GM23338 (cell line): ENCODE measurements at regions not wholly inside any gene's neighbourhood (a gene's known extent, or its start where the extent isn't known, plus 50 kb on each side); places are given as distances from the start of the nearest gene placed in this dataset.

Experiments used
- ATAC-seq: fragments of 200-7000 bp; cut with Tn5 transposase; 3 replicates; pipeline ENCODE4 v1.9.1; 2020
- DNase-seq: peaks from one replicate; pipeline ENCODE4 v3.0.0-alpha.2; 2015; ENCODE audit warnings: low spot score
- H2AFZ ChIP-seq: fragments of 200-600 bp; sonication (generic); 2 replicates; pipeline ENCODE4 v1.8.0; 2016; ENCODE audit warnings: antibody characterized with exemption, mild to moderate bottlenecking, moderate library complexity
- H3F3A ChIP-seq: fragments of 200-600 bp; sonication (generic); replicated peaks from 2 replicates; pipeline ENCODE4 v1.8.0; 2017; ENCODE audit warnings: antibody characterized with exemption, mixed run types, low read depth
- H3K27ac ChIP-seq: fragments of 200-600 bp; sonication (generic); 2 replicates; pipeline ENCODE4 v1.6.1; 2016; ENCODE audit warnings: low read depth
- H3K27me3 ChIP-seq: fragments of 200-600 bp; sonication (generic); 2 replicates; pipeline ENCODE4 v1.8.0; 2016; ENCODE audit warnings: mild to moderate bottlenecking, mixed run types, moderate library complexity; ENCODE audit not compliant: insufficient read depth
- H3K36me3 ChIP-seq: fragments of 200-600 bp; sonication (generic); 2 replicates; pipeline ENCODE4 v1.8.0; 2016; ENCODE audit warnings: mild to moderate bottlenecking; ENCODE audit not compliant: insufficient read depth
- H3K4me1 ChIP-seq: fragments of 200-600 bp; sonication (generic); 2 replicates; pipeline ENCODE4 v1.8.0; 2016; ENCODE audit warnings: mild to moderate bottlenecking, moderate library complexity; ENCODE audit not compliant: insufficient read depth
- H3K4me2 ChIP-seq: fragments of 200-600 bp; sonication (generic); 2 replicates; pipeline ENCODE4 v1.7.1; 2017; ENCODE audit warnings: mixed run types
- H3K4me3 ChIP-seq: fragments of 200-600 bp; sonication (generic); 2 replicates; pipeline ENCODE4 v1.6.1; 2016; ENCODE audit warnings: mixed run types
- H3K79me2 ChIP-seq: fragments of 200-600 bp; sonication (generic); replicated peaks from 2 replicates; pipeline ENCODE4 v1.8.0; 2017; ENCODE audit warnings: mild to moderate bottlenecking; ENCODE audit not compliant: insufficient read depth
- H3K9me2 ChIP-seq: fragments of 200-600 bp; sonication (generic); 2 replicates; pipeline ENCODE4 v1.8.0; 2017; ENCODE audit not compliant: insufficient read depth
- H4K20me1 ChIP-seq: fragments of 200-600 bp; sonication (generic); replicated peaks from 2 replicates; pipeline ENCODE4 v1.8.0; 2017; ENCODE audit warnings: mild to moderate bottlenecking; ENCODE audit not compliant: insufficient read depth
- H3K27ac Mint-ChIP-seq: 2 replicates; pipeline ENCODE4 v1.8.0; 2020; ENCODE audit warnings: inconsistent platforms, mild to moderate bottlenecking, moderate library complexity, mixed read lengths
- H3K27me3 Mint-ChIP-seq: 3 replicates; pipeline ENCODE4 v1.8.0; 2022; ENCODE audit warnings: low read depth, mild to moderate bottlenecking, moderate library complexity, mixed read lengths, inconsistent platforms; ENCODE audit not compliant: insufficient read depth, poor library complexity
- H3K36me3 Mint-ChIP-seq: 3 replicates; pipeline ENCODE4 v1.8.0; 2021; ENCODE audit warnings: low read depth, mild to moderate bottlenecking, inconsistent platforms, moderate library complexity, mixed read lengths
- H3K4me1 Mint-ChIP-seq: 3 replicates; pipeline ENCODE4 v1.8.0; 2020; ENCODE audit warnings: mild to moderate bottlenecking, inconsistent platforms, mixed read lengths
- H3K4me3 Mint-ChIP-seq: 3 replicates; pipeline ENCODE4 v1.8.0; 2021; ENCODE audit warnings: moderate library complexity, mild to moderate bottlenecking, inconsistent platforms, mixed read lengths
- H3K9me3 Mint-ChIP-seq: 3 replicates; pipeline ENCODE4 v1.8.0; 2020; ENCODE audit warnings: moderate library complexity, mild to moderate bottlenecking, inconsistent platforms, mixed read lengths
- CREB1 ChIP-seq: fragments of 250-450 bp; sonication (Bioruptor Pico); IDR thresholded peaks from 2 replicates; pipeline ENCODE4 v1.5.0; 2020; ENCODE audit warnings: low read depth, mild to moderate bottlenecking, moderate library complexity
- EZH2 ChIP-seq: fragments of 200-600 bp; sonication (generic); IDR thresholded peaks from one replicate; pipeline ENCODE4 v1.8.0; 2017; ENCODE audit warnings: antibody characterized with exemption, mild to moderate bottlenecking, low read depth; ENCODE audit not compliant: unreplicated experiment
- EZH2phosphoT487 ChIP-seq: fragments of 200-600 bp; sonication (generic); IDR thresholded peaks from one replicate; pipeline ENCODE4 v1.8.1; 2018; ENCODE audit warnings: antibody characterized with exemption; ENCODE audit not compliant: unreplicated experiment
- JUNB ChIP-seq: IDR thresholded peaks from one replicate; pipeline ENCODE4 v1.6.1; 2016; ENCODE audit warnings: antibody characterized with exemption; ENCODE audit not compliant: unreplicated experiment
- NANOG ChIP-seq: IDR thresholded peaks from 2 replicates; pipeline ENCODE4 v1.6.1; 2016; ENCODE audit warnings: antibody characterized with exemption, borderline replicate concordance
- POLR2AphosphoS5 ChIP-seq: IDR thresholded peaks from 2 replicates; pipeline ENCODE4 v1.6.1; 2016; ENCODE audit warnings: antibody characterized with exemption, low read depth
- STAT1 ChIP-seq: IDR thresholded peaks from one replicate; pipeline ENCODE4 v1.6.1; 2016; ENCODE audit warnings: antibody characterized with exemption; ENCODE audit not compliant: unreplicated experiment
- ZNF114 ChIP-seq: fragments of 250-450 bp; sonication (Bioruptor Pico); IDR thresholded peaks from 2 replicates; pipeline ENCODE4 v1.5.0; 2020; ENCODE audit warnings: mild to moderate bottlenecking, moderate library complexity
- ZNF331 ChIP-seq: fragments of 250-450 bp; sonication (Bioruptor Pico); IDR thresholded peaks from 2 replicates; pipeline ENCODE4 v1.5.0; 2020; ENCODE audit warnings: low read depth, mild to moderate bottlenecking, moderate library complexity
- TF ChIP-seq, protein P1 (sequence below), 2 experiments: fragments of 200-600 bp in 1 of 2; sonication (generic) in 1 of 2; conservative IDR thresholded peaks; 2 replicates each; pipeline versions ENCODE4 v1.5.1 to v1.6.1; 2016 to 2017; ENCODE audit warnings: antibody characterized with exemption in 2 of 2, low read depth in 2 of 2, mild to moderate bottlenecking in 2 of 2, moderate library complexity in 1 of 2
- TF ChIP-seq, protein P2 (sequence below): IDR thresholded peaks from 2 replicates; pipeline ENCODE4 v1.6.1; 2016; ENCODE audit warnings: antibody characterized with exemption
- TF ChIP-seq, protein P3 (sequence below): IDR thresholded peaks from one replicate; pipeline ENCODE4 v1.6.1; 2018; ENCODE audit warnings: antibody characterized with exemption; ENCODE audit not compliant: unreplicated experiment
- TF ChIP-seq, protein P4 (sequence below): fragments of 250-450 bp; sonication (Bioruptor Pico); IDR thresholded peaks from 2 replicates; pipeline ENCODE4 v1.5.0; 2020; ENCODE audit warnings: mild to moderate bottlenecking, moderate library complexity

DNA sequence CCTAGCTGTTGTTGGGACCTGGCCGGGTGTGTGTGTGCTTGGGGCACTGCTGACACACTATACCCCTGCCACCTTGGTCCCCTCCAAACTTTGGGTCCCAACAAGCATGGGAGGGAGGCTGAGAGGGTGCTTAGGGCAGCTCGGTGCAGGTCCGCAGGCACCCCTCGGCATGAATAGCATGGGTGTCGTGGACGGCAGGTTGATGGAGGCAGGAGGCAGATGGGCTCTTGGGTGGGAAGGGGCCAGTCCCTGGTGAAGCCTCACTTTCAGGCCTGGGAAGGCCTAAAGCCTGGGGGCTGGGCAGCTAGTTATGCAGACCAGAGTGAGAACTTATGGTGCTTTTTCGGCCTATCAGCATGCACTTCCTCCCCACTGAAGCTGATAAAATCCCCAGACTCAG lies 164.2 kb downstream of the CDH19 start:
- Mint-ChIP-seq H3K27ac (no peak overlapping the region), H3K36me3 (no peaks in the 10 kb centered on the region), H3K27me3 (no peaks in the 10 kb centered on the region), H3K9me3 (peaks cover 3% of the 10 kb centered on the region; the same call in 1 of the 3 replicates), H3K4me3 (no peak overlapping the region), H3K4me1 (no peaks in the 10 kb centered on the region)
- H3K27ac ChIP-seq: no peak overlapping the region
- no peaks in the 10 kb centered on the region for H3K27me3 ChIP-seq
- H3K9me2 ChIP-seq: no peaks in the 10 kb centered on the region
- no peak for ATAC-seq
- no peak overlapping the region for H3K4me2 ChIP-seq
- TF ChIP-seq STAT1 (no peak), ZNF114 (CRISPR knock-in tag) (no peak), CREB1 (CRISPR knock-in tag) (no peak), ZNF331 (CRISPR knock-in tag) (no peak), POLR2AphosphoS5 (no peak), NANOG (no peak), JUNB (no peak), EZH2 (no peak), EZH2phosphoT487 (no peak)
- TF ChIP-seq, protein P1, sequence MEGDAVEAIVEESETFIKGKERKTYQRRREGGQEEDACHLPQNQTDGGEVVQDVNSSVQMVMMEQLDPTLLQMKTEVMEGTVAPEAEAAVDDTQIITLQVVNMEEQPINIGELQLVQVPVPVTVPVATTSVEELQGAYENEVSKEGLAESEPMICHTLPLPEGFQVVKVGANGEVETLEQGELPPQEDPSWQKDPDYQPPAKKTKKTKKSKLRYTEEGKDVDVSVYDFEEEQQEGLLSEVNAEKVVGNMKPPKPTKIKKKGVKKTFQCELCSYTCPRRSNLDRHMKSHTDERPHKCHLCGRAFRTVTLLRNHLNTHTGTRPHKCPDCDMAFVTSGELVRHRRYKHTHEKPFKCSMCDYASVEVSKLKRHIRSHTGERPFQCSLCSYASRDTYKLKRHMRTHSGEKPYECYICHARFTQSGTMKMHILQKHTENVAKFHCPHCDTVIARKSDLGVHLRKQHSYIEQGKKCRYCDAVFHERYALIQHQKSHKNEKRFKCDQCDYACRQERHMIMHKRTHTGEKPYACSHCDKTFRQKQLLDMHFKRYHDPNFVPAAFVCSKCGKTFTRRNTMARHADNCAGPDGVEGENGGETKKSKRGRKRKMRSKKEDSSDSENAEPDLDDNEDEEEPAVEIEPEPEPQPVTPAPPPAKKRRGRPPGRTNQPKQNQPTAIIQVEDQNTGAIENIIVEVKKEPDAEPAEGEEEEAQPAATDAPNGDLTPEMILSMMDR (conservative IDR thresholded peaks at IDR 0.05; ENCODE audit: low read depth in 2 of 2): no peak
- TF ChIP-seq, protein P2, sequence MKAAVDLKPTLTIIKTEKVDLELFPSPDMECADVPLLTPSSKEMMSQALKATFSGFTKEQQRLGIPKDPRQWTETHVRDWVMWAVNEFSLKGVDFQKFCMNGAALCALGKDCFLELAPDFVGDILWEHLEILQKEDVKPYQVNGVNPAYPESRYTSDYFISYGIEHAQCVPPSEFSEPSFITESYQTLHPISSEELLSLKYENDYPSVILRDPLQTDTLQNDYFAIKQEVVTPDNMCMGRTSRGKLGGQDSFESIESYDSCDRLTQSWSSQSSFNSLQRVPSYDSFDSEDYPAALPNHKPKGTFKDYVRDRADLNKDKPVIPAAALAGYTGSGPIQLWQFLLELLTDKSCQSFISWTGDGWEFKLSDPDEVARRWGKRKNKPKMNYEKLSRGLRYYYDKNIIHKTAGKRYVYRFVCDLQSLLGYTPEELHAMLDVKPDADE: no peak
- TF ChIP-seq, protein P3, sequence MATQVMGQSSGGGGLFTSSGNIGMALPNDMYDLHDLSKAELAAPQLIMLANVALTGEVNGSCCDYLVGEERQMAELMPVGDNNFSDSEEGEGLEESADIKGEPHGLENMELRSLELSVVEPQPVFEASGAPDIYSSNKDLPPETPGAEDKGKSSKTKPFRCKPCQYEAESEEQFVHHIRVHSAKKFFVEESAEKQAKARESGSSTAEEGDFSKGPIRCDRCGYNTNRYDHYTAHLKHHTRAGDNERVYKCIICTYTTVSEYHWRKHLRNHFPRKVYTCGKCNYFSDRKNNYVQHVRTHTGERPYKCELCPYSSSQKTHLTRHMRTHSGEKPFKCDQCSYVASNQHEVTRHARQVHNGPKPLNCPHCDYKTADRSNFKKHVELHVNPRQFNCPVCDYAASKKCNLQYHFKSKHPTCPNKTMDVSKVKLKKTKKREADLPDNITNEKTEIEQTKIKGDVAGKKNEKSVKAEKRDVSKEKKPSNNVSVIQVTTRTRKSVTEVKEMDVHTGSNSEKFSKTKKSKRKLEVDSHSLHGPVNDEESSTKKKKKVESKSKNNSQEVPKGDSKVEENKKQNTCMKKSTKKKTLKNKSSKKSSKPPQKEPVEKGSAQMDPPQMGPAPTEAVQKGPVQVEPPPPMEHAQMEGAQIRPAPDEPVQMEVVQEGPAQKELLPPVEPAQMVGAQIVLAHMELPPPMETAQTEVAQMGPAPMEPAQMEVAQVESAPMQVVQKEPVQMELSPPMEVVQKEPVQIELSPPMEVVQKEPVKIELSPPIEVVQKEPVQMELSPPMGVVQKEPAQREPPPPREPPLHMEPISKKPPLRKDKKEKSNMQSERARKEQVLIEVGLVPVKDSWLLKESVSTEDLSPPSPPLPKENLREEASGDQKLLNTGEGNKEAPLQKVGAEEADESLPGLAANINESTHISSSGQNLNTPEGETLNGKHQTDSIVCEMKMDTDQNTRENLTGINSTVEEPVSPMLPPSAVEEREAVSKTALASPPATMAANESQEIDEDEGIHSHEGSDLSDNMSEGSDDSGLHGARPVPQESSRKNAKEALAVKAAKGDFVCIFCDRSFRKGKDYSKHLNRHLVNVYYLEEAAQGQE: no peak
- TF ChIP-seq, protein P4, sequence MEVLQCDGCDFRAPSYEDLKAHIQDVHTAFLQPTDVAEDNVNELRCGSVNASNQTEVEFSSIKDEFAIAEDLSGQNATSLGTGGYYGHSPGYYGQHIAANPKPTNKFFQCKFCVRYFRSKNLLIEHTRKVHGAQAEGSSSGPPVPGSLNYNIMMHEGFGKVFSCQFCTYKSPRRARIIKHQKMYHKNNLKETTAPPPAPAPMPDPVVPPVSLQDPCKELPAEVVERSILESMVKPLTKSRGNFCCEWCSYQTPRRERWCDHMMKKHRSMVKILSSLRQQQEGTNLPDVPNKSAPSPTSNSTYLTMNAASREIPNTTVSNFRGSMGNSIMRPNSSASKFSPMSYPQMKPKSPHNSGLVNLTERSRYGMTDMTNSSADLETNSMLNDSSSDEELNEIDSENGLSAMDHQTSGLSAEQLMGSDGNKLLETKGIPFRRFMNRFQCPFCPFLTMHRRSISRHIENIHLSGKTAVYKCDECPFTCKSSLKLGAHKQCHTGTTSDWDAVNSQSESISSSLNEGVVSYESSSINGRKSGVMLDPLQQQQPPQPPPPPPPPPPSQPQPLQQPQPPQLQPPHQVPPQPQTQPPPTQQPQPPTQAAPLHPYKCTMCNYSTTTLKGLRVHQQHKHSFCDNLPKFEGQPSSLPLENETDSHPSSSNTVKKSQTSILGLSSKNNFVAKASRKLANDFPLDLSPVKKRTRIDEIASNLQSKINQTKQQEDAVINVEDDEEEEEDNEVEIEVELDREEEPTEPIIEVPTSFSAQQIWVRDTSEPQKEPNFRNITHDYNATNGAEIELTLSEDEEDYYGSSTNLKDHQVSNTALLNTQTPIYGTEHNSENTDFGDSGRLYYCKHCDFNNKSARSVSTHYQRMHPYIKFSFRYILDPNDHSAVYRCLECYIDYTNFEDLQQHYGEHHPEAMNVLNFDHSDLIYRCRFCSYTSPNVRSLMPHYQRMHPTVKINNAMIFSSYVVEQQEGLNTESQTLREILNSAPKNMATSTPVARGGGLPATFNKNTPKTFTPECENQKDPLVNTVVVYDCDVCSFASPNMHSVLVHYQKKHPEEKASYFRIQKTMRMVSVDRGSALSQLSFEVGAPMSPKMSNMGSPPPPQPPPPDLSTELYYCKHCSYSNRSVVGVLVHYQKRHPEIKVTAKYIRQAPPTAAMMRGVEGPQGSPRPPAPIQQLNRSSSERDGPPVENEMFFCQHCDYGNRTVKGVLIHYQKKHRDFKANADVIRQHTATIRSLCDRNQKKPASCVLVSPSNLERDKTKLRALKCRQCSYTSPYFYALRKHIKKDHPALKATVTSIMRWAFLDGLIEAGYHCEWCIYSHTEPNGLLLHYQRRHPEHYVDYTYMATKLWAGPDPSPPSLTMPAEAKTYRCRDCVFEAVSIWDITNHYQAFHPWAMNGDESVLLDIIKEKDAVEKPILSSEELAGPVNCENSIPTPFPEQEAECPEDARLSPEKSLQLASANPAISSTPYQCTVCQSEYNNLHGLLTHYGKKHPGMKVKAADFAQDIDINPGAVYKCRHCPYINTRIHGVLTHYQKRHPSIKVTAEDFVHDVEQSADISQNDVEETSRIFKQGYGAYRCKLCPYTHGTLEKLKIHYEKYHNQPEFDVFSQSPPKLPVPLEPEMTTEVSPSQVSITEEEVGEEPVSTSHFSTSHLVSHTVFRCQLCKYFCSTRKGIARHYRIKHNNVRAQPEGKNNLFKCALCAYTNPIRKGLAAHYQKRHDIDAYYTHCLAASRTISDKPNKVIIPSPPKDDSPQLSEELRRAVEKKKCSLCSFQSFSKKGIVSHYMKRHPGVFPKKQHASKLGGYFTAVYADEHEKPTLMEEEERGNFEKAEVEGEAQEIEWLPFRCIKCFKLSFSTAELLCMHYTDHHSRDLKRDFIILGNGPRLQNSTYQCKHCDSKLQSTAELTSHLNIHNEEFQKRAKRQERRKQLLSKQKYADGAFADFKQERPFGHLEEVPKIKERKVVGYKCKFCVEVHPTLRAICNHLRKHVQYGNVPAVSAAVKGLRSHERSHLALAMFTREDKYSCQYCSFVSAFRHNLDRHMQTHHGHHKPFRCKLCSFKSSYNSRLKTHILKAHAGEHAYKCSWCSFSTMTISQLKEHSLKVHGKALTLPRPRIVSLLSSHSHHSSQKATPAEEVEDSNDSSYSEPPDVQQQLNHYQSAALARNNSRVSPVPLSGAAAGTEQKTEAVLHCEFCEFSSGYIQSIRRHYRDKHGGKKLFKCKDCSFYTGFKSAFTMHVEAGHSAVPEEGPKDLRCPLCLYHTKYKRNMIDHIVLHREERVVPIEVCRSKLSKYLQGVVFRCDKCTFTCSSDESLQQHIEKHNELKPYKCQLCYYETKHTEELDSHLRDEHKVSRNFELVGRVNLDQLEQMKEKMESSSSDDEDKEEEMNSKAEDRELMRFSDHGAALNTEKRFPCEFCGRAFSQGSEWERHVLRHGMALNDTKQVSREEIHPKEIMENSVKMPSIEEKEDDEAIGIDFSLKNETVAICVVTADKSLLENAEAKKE (CRISPR knock-in tag): no peak
- no peak overlapping the region for H3K4me3 ChIP-seq
- no peaks in the 10 kb centered on the region for H3K36me3 ChIP-seq
- no peak for DNase-seq
- no peaks in the 10 kb centered on the region for H3F3A ChIP-seq
- no peak overlapping the region for H2AFZ ChIP-seq
- no peaks in the 10 kb centered on the region for H3K79me2 ChIP-seq
- H3K4me1 ChIP-seq: no peaks in the 10 kb centered on the region
- no peaks in the 10 kb centered on the region for H4K20me1 ChIP-seq
